C4-2B (cell line): ENCODE measurements at regions not wholly inside any gene's neighbourhood (a gene's known extent, or its start where the extent isn't known, plus 50 kb on each side); places are given as distances from the start of the nearest gene placed in this dataset.

ENCODE experiments used
- CTCF ChIP-seq: fragments of 450-650 bp; conservative IDR thresholded peaks from 2 replicates; pipeline ENCODE4 v1.5.1; 2017; ENCODE audit warnings: mild to moderate bottlenecking
- ZFX ChIP-seq: fragments of 450-650 bp; IDR thresholded peaks from 2 replicates; pipeline ENCODE4 v1.6.1; 2017

- TF ChIP-seq CTCF (no peak), ZFX (no peak)
Measured at GRCh38 chr1:72936151-72936740, 653.9 kb upstream of the NEGR1 start.
